ENCODE measurements at regions not wholly inside any gene's neighbourhood (a gene's known extent, or its start where the extent isn't known, plus 50 kb on each side); places are given as distances from the start of the nearest gene placed in this dataset.

DNA sequence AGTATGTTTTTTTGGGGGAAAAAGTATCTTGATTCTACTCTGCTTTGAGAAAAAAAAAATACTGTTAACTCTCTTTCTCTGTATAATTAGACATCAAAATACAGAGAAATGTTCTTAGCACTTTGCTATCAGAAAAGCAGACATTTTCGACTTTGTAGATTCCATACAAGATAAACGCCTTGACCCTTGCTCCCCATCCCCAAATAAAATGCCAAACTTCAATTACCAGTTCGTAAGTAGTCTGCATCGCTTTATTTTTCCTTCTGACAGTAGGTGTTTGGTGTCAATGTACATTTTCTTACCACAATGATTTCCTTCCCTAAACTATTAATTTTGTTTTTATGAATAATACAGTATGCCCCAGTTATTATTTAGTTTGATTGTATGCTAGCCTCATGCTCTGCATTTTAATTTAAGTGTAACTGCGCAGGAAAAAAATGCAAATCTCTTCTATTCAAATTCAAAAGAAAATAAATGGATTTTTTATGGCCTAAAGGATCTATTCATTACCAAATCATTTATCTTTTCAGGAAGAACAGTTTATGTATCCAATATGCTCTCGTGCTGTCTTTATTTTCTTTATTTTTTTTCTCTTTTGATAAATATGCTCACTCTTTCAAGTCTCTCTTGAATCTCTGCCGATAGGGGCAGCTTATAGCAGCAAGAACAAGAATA, 84.8 kb upstream of the ZNF217 start:
- TF ChIP-seq, protein P1, sequence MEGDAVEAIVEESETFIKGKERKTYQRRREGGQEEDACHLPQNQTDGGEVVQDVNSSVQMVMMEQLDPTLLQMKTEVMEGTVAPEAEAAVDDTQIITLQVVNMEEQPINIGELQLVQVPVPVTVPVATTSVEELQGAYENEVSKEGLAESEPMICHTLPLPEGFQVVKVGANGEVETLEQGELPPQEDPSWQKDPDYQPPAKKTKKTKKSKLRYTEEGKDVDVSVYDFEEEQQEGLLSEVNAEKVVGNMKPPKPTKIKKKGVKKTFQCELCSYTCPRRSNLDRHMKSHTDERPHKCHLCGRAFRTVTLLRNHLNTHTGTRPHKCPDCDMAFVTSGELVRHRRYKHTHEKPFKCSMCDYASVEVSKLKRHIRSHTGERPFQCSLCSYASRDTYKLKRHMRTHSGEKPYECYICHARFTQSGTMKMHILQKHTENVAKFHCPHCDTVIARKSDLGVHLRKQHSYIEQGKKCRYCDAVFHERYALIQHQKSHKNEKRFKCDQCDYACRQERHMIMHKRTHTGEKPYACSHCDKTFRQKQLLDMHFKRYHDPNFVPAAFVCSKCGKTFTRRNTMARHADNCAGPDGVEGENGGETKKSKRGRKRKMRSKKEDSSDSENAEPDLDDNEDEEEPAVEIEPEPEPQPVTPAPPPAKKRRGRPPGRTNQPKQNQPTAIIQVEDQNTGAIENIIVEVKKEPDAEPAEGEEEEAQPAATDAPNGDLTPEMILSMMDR (IDR thresholded peaks at IDR 0.05), result no peak
- TF ChIP-seq POLR2AphosphoS5 (IDR thresholded peaks at IDR 0.05), result no peak
- no peak for TF ChIP-seq POLR2A (IDR thresholded peaks at IDR 0.05; ENCODE audit: low read depth)
- no peak for TF ChIP-seq EP300 (IDR thresholded peaks at IDR 0.05)
